ENCODE measurements at regions not wholly inside any gene's neighbourhood (a gene's known extent, or its start where the extent isn't known, plus 50 kb on each side); places are given as distances from the start of the nearest gene placed in this dataset.

DNA sequence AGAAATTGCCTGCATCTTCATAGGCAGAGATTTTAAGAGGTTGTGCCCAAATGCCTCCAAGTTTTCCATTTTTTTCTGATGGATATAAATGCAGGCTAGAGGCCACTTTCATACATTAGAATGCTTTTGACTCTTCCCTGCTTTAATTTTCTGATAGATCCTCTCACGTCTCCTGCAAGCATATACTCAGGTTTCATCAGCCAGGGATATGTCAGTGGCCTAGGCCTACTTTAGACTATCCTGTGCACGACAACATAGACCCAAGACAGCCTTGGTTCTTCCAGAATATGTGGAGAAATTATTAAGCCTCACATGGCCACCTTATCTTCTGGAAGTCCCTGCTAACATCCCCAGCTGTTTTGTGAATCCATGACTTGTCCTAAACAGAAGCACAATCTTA is 415.9 kb downstream of the TDRD15 start:
- in situ Hi-C loops (cut with MboI; ENCODE audit: low pct_unique_long_range_greater_than_20kb, low sequenced_read_pairs): no loop called here
- no peak for DNase-seq

DNA sequence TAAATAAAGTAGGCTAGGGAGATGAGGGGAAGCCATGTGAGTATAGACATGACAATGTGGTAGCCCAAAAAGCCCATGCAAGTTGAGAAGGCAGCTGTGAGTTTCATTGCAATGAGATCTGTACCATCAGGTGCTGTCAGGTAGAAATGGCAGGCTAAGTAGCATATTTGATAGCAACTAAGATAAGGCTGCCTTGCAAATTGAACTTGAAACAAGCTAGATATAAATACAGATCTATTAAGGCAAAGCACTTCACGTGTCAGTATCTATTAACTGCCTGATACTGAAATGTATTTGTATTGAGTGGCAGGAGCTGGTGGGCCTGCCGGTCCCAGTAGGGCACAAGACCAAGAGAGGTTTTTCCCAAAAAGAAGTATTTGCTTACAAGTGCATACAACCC is 419.9 kb downstream of the TDRD15 start:
- in situ Hi-C loops (cut with MboI; ENCODE audit: low pct_unique_long_range_greater_than_20kb, low sequenced_read_pairs): no loop called here
- DNase-seq: no peak

DNA sequence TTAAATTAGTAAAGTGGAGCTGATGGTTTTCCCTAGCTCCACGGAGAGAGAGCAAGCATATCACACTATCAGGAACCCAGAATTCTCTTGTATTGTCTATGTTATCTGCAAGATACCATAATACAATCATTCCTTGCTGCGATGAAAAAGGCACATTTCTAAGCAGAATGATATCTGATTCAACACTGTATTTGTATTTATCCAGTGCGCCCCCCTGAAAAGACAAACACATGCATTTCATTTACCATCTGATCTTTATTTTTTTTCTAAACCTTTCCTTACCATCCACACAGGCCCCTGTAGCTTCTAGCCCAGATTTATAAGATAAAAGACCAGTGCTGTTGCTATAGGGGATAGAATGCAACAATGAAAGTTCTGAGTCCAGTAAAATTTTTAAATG is 420.6 kb downstream of the TDRD15 start:
- DNase-seq: no peak
- in situ Hi-C loops (cut with MboI; ENCODE audit: low pct_unique_long_range_greater_than_20kb, low sequenced_read_pairs): no loop called here

GRCh38 chr2:21552981-21553380 is 429.2 kb downstream of the TDRD15 start:
- in situ Hi-C loops (cut with MboI; ENCODE audit: low pct_unique_long_range_greater_than_20kb, low sequenced_read_pairs): no loop called here
- DNase-seq: no peak

- no peak for DNase-seq
- in situ Hi-C loops (cut with MboI; ENCODE audit: low pct_unique_long_range_greater_than_20kb, low sequenced_read_pairs): no loop called here
Measured at GRCh38 chr2:21559351-21559750, 435.6 kb downstream of the TDRD15 start.

DNA sequence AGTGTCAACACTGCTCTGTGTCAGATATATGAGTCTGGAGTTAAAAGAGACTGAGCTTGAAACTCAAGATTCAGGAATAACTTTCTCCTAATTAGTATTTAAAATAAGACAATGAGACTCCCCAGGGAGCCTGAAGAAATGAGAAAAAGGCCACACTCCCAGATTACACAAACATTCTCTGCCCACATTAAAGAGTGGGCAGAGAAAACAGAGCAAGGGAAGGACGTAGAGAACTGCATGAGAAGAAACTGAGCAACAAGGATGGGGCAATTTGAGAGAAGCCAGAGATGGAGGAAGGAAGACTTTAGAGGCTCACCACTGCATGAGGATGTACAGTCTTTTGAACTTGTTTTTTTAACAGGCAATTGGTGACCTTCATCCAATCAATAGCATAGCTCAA is 438.2 kb downstream of the TDRD15 start:
- DNase-seq: no peak
- in situ Hi-C loops (cut with MboI; ENCODE audit: low pct_unique_long_range_greater_than_20kb, low sequenced_read_pairs): no loop called here

GRCh38 chr2:21567395-21567794 is 443.6 kb downstream of the TDRD15 start:
- DNase-seq: no peak
- in situ Hi-C loops (cut with MboI; ENCODE audit: low pct_unique_long_range_greater_than_20kb, low sequenced_read_pairs): no loop called here

DNA sequence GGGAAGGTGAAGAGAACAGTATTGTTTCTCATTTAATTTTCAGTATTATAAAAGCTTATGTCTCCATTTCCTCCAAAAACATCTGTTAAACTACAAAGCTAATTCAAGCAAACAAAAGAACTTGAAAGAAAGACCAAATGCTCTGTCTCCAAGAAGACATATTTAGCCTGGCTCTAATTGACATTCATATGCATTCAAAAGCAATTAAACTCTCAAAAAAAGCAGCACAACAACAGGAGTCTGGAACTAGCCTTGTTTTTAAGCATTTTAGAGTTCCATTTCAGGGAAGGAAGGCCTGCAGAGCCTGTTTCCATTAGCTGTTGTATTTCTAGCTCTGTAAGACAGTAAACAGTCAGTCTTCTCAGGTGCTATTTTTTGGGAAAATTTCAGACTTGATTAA is 447.9 kb downstream of the TDRD15 start:
- DNase-seq: no peak

GRCh38 chr2:21580391-21580790 is 456.6 kb downstream of the TDRD15 start:
- DNase-seq: no peak
- in situ Hi-C loops (cut with MboI; ENCODE audit: low pct_unique_long_range_greater_than_20kb, low sequenced_read_pairs): no loop called here

More for the DNA sequence above, 447.9 kb downstream of the TDRD15 start:
- in situ Hi-C loops (cut with MboI; ENCODE audit: low pct_unique_long_range_greater_than_20kb, low sequenced_read_pairs): no loop called here

- in situ Hi-C loops (cut with MboI; ENCODE audit: low pct_unique_long_range_greater_than_20kb, low sequenced_read_pairs): no loop called here
- DNase-seq: no peak
Measured at GRCh38 chr2:21585881-21586280, 462.1 kb downstream of the TDRD15 start.

DNA sequence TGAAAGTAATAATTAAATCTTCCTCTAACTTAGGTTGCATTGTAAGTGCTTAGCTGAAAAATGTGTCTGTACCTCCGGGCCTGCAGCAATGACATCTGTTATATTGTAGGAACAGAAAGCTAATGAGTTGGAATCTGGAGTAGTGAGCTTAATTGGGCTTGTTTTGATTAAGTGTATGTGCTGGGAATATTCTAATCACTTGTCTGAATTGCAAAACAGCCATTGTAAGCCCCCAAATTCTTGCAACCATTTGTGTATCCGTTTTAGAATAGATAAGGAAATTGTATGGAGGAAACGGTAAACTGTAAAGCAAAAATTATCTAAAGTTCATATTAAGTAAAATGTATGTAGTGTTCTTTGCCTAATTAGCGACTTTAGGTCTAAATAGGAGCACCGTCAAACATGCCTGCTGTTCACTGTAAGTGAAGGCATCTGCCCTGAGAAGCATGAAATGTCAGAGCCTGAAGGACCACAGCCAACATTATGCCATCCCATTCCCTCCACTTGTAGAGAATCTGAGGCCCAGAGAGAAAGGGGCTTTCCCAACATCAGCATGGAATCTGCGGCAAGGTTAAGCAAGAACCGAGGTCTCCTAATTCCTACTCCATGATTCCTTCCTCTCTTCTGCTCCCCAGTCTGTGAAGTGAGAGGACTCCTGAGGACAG is 466.4 kb downstream of the TDRD15 start:
- in situ Hi-C loops (cut with MboI; ENCODE audit: low pct_unique_long_range_greater_than_20kb, low sequenced_read_pairs): no loop called here
- DNase-seq: no peak

- no peak for DNase-seq
- in situ Hi-C loops (cut with MboI; ENCODE audit: low pct_unique_long_range_greater_than_20kb, low sequenced_read_pairs): no loop called here
Measured at GRCh38 chr2:21591926-21592325, 468.2 kb downstream of the TDRD15 start.

- in situ Hi-C loops (cut with MboI; ENCODE audit: low pct_unique_long_range_greater_than_20kb, low sequenced_read_pairs): no loop called here
- DNase-seq: no peak
Measured at GRCh38 chr2:21599417-21599816, 475.6 kb downstream of the TDRD15 start.

GRCh38 chr2:21602789-21603188 is 479.0 kb downstream of the TDRD15 start:
- no peak for DNase-seq
- in situ Hi-C loops (cut with MboI; ENCODE audit: low pct_unique_long_range_greater_than_20kb, low sequenced_read_pairs): no loop called here

GRCh38 chr2:21607572-21607971 is 483.8 kb downstream of the TDRD15 start:
- in situ Hi-C loops (cut with MboI; ENCODE audit: low pct_unique_long_range_greater_than_20kb, low sequenced_read_pairs): no loop called here
- DNase-seq: no peak

- DNase-seq: no peak
- in situ Hi-C loops (cut with MboI; ENCODE audit: low pct_unique_long_range_greater_than_20kb, low sequenced_read_pairs): no loop called here
Measured at GRCh38 chr2:21610304-21610703, 486.5 kb downstream of the TDRD15 start.

DNA sequence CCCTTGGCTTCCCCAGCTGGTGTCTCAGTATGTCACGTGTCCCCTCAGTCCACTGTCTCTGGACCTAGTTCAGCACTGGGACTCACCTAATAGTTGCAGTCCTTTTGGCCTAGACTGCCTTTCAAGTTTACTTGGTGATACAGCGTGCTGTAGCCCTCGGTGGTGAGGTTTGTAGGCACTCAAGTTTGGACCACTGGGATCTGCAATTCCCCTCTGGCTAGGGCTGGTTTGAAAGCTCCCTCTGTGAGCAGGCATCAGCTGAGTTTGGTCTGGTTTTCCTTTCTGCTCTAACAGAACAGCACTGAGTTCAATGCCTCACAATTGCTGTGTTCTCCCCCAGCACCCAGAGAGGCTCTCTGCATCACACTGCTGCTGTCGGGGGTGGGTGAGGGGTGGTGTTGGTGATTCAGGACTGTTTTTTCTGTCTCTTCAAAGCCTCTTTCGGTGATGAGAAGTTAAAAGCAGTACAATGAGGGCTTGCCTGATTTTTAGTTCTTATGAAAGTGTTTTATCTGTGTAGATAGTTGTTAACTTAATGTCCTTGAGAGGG is 494.2 kb downstream of the TDRD15 start:
- in situ Hi-C loops (cut with MboI; ENCODE audit: low pct_unique_long_range_greater_than_20kb, low sequenced_read_pairs): no loop called here

GRCh38 chr2:21620771-21621170 is 497.0 kb downstream of the TDRD15 start:
- in situ Hi-C loops (cut with MboI; ENCODE audit: low pct_unique_long_range_greater_than_20kb, low sequenced_read_pairs): no loop called here
- no peak for DNase-seq

More for the DNA sequence above, 494.2 kb downstream of the TDRD15 start:
- DNase-seq: no peak

GRCh38 chr2:21627938-21628337 is 504.2 kb downstream of the TDRD15 start:
- in situ Hi-C loops (cut with MboI; ENCODE audit: low pct_unique_long_range_greater_than_20kb, low sequenced_read_pairs): no loop called here
- no peak for DNase-seq

DNA sequence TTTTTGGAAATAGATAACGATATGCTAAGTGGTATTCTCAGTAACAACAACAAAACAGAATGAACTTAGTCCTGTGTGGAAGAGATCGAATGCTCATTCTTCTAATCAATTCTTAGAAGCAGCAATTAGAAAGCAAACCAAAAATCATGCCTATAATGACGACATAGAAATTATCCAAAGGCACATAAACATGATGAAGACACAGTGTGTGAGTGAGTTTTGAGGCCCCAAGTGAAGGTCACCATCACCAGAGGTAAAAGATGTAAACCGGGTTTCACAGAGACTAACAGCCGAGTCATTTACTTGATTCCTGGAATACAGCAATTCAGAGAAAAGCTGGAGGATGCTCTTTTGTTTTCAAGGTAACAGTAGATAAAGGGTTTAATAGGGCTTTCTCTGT is 509.2 kb downstream of the TDRD15 start:
- in situ Hi-C loops (cut with MboI; ENCODE audit: low pct_unique_long_range_greater_than_20kb, low sequenced_read_pairs): no loop called here
- DNase-seq: no peak

- DNase-seq: no peak
- in situ Hi-C loops (cut with MboI; ENCODE audit: low pct_unique_long_range_greater_than_20kb, low sequenced_read_pairs): no loop called here
Measured at GRCh38 chr2:21633466-21633865, 509.7 kb downstream of the TDRD15 start.
